ENCODE measurements at regions not wholly inside any gene's neighbourhood (a gene's known extent, or its start where the extent isn't known, plus 50 kb on each side); places are given as distances from the start of the nearest gene placed in this dataset.
"Not testable (repeated sequence)": the region's sequence is repeated elsewhere in the genome, so short reads cannot be mapped to it uniquely, and the experiment has no call there.

GRCh38 chr2:87695596-87696323 lies 52.1 kb upstream of the PLGLB2 start:
- TF ChIP-seq POLR2A (IDR thresholded peaks at IDR 0.05; ENCODE audit: borderline replicate concordance, extremely low read depth, insufficient read depth, insufficient read length); CTCF (IDR thresholded peaks at IDR 0.05 in 2 of 3, conservative IDR thresholded peaks at IDR 0.05 in 1 of 3; ENCODE audit: borderline replicate concordance in 1 of 3, insufficient read depth in 1 of 3, low read depth in 2 of 3, low read length in 2 of 3); EZH2 (IDR thresholded peaks at IDR 0.05); POLR2AphosphoS5 (IDR thresholded peaks at IDR 0.05; ENCODE audit: low read depth, low read length); ATF3 (IDR thresholded peaks at IDR 0.05); YY1 (IDR thresholded peaks at IDR 0.05; ENCODE audit: extremely low read depth, insufficient replicate concordance, low read depth, low read length); SRF (IDR thresholded peaks at IDR 0.05; ENCODE audit: low read depth); EGR1 (IDR thresholded peaks at IDR 0.05; ENCODE audit: low read depth); MAX (IDR thresholded peaks at IDR 0.05); TCF7L2 (IDR thresholded peaks at IDR 0.05; ENCODE audit: borderline replicate concordance, extremely low read depth, insufficient read depth, insufficient read length); RAD21 (IDR thresholded peaks at IDR 0.05; ENCODE audit: low read depth); ZBTB33 (IDR thresholded peaks at IDR 0.05; ENCODE audit: extremely low read depth, insufficient replicate concordance, low read length): not testable (repeated sequence)
